ENCODE measurements at regions not wholly inside any gene's neighbourhood (a gene's known extent, or its start where the extent isn't known, plus 50 kb on each side); places are given as distances from the start of the nearest gene placed in this dataset.

- TF ChIP-seq CTCF (IDR thresholded peaks at IDR 0.05; ENCODE audit: extremely low read depth, missing control alignments), result no peak
- DNase-seq (ENCODE audit: low spot score), result no peak
Observed at GRCh38 chr4:163852246-163852645, 357.8 kb downstream of the TMA16 start.

GRCh38 chr4:163857903-163858302 lies 363.4 kb downstream of the TMA16 start:
- no peak for DNase-seq (ENCODE audit: low spot score)
- no peak for TF ChIP-seq CTCF (IDR thresholded peaks at IDR 0.05; ENCODE audit: extremely low read depth, missing control alignments)

GRCh38 chr4:163858515-163858914 lies 364.0 kb downstream of the TMA16 start:
- TF ChIP-seq CTCF (IDR thresholded peaks at IDR 0.05; ENCODE audit: extremely low read depth, missing control alignments), result no peak
- DNase-seq (ENCODE audit: low spot score), result no peak

- DNase-seq (ENCODE audit: low spot score), result no peak
- no peak for TF ChIP-seq CTCF (IDR thresholded peaks at IDR 0.05; ENCODE audit: extremely low read depth, missing control alignments)
Observed at GRCh38 chr4:163863082-163863481, 368.6 kb downstream of the TMA16 start.

GRCh38 chr4:163865010-163865409 lies 370.5 kb downstream of the TMA16 start:
- no peak for TF ChIP-seq CTCF (IDR thresholded peaks at IDR 0.05; ENCODE audit: extremely low read depth, missing control alignments)
- DNase-seq (ENCODE audit: low spot score), result no peak

GRCh38 chr4:163866728-163867315 lies 372.3 kb downstream of the TMA16 start:
- no peak for DNase-seq (ENCODE audit: low spot score)
- TF ChIP-seq CTCF (IDR thresholded peaks at IDR 0.05; ENCODE audit: extremely low read depth, missing control alignments), result no peak

- TF ChIP-seq CTCF (IDR thresholded peaks at IDR 0.05; ENCODE audit: extremely low read depth, missing control alignments), result no peak
- no peak for DNase-seq (ENCODE audit: low spot score)
Observed at GRCh38 chr4:163868445-163868844, 374.0 kb downstream of the TMA16 start.
